ENCODE measurements at regions not wholly inside any gene's neighbourhood (a gene's known extent, or its start where the extent isn't known, plus 50 kb on each side); places are given as distances from the start of the nearest gene placed in this dataset.

DNA sequence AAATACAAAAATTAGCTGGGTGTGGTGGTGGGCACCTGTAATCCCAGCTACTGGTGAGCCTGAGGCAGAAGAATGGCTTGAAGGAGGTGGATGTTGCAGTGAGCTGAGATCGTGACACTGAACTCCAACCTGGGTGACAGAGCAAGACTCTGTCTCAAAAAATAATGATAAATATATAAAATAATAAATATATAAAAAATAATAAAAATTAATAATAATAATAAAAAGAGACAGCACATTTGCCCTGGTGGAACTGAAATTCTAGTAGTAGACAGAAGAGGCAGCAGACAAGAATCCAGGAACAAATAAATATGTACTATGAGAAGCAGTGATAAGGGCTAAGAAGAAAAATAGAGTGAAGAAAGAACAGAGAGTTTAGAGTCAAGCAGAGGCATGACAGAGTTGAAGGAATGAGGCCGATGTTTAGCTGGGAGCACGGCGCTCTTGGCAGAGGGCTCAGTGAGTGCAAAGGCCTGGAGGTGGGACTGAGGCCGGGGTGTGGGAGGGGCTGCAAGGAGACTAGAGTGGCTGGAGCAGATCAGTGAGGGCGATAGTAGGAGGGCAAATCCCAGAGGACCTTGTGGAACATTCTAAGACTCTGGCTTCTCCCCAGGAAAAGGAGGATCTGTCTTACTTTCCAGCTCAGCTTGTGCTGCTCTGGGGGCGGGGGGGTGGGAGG lies 410.3 kb downstream of the MN1 start:
- H3K27ac ChIP-seq: no peak overlapping the region
- TF ChIP-seq POLR2A (IDR thresholded peaks at IDR 0.05) (no peak), POLR2AphosphoS5 (IDR thresholded peaks at IDR 0.05) (no peak)
- peaks cover 0 to 10% (median 3%) of the 10 kb centered on the region in 4 donors for H3K4me1 ChIP-seq
- DNase-seq: peak in 1 of 2 donors; percentile 73
- H3K36me3 ChIP-seq: no peaks in the 10 kb centered on the region
- no peak overlapping the region for H3K4me3 ChIP-seq
- H3K9me3 ChIP-seq: no peaks in the 10 kb centered on the region
- WGBS, 5 donors: 26 to 42% (median 35%) methylated on average over 7 of the region's 7 CpGs
- H3K27me3 ChIP-seq: peaks cover 0 to 13% (median 1%) of the 10 kb centered on the region in 3 donors
- intact Hi-C loops (cut with DNase I; ENCODE audit: low total_unique reads): no loop called here

DNA sequence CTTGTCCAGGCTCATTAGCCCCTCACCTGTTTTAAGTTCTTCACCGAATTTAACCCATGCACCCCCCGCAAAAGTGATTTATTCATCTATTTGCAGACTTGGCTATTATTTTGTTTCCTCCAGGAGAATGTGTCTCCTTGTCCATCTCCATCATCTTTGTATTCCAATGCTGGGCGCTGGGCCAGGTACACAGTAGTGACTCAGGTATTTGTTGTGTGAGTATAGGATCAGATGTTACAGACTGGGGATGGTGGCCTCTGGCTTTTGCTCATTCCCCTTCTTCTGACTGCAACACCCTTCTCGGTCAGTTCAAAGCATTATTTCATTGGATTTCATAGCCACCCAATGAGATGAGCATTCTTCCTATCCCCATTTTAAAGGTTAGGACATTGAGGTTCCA lies 408.2 kb downstream of the MN1 start:
- no peak overlapping the region for H3K4me3 ChIP-seq
- H3K36me3 ChIP-seq: no peaks in the 10 kb centered on the region
- 79 to 88% (median 85%) methylated on average over 4 of the region's 4 CpGs for WGBS, 5 donors
- H3K9me3 ChIP-seq: no peaks in the 10 kb centered on the region
- no peak overlapping the region for H3K27ac ChIP-seq
- peaks cover 0 to 7% (median 0%) of the 10 kb centered on the region in 3 donors for H3K27me3 ChIP-seq
- no peak for DNase-seq
- intact Hi-C loops (cut with DNase I; ENCODE audit: low total_unique reads): no loop called here
- TF ChIP-seq EP300 (IDR thresholded peaks at IDR 0.05) (no peak), POLR2A (IDR thresholded peaks at IDR 0.05) (no peak), POLR2AphosphoS5 (IDR thresholded peaks at IDR 0.05) (no peak)
- TF ChIP-seq, protein P1, sequence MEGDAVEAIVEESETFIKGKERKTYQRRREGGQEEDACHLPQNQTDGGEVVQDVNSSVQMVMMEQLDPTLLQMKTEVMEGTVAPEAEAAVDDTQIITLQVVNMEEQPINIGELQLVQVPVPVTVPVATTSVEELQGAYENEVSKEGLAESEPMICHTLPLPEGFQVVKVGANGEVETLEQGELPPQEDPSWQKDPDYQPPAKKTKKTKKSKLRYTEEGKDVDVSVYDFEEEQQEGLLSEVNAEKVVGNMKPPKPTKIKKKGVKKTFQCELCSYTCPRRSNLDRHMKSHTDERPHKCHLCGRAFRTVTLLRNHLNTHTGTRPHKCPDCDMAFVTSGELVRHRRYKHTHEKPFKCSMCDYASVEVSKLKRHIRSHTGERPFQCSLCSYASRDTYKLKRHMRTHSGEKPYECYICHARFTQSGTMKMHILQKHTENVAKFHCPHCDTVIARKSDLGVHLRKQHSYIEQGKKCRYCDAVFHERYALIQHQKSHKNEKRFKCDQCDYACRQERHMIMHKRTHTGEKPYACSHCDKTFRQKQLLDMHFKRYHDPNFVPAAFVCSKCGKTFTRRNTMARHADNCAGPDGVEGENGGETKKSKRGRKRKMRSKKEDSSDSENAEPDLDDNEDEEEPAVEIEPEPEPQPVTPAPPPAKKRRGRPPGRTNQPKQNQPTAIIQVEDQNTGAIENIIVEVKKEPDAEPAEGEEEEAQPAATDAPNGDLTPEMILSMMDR (IDR thresholded peaks at IDR 0.05): no peak
- H3K4me1 ChIP-seq: peaks cover 0 to 10% (median 3%) of the 10 kb centered on the region in 4 donors

DNA sequence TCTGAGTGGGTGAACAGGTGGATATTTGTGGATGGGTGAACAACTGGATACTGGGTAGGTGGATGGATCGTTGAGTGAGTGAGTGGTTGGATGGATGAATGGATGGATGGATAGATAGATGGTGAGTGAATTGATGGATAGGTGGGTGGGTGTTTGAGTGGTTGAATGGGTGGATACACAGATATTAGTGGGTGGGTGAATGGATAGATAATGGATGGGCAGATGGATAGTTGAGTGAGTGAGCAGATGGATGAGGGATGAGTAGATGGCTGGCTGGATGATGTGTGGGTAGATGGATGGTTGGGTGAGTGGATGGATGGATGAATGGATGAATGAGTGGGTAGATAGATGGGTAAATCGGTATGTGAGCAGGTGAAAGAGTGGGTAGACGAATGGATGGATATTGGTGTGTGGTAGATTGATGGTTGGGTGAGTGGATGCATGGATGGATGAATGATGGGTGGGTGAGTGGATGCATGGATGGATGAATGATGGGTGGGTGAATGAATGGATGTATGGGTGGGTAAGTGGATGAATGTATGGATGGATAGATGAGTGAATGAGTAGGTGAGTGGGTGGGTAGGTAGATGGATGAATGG lies 406.7 kb downstream of the MN1 start:
- Histone ChIP-seq H3K9me3 (no peaks in the 10 kb centered on the region), H3K36me3 (no peaks in the 10 kb centered on the region), H3K27ac (no peak overlapping the region), H3K4me3 (no peak overlapping the region), H3K27me3 (no peaks in the 10 kb centered on the region), H3K4me1 (peaks cover 0 to 17% (median 3%) of the 10 kb centered on the region in 4 donors)
- intact Hi-C loops (cut with DNase I; ENCODE audit: low total_unique reads): no loop called here
- 75 to 91% (median 89%) methylated on average over 3 of the region's 3 CpGs for WGBS, 5 donors
- no peak for TF ChIP-seq POLR2AphosphoS5 (IDR thresholded peaks at IDR 0.05)
- TF ChIP-seq, protein P1 (IDR thresholded peaks at IDR 0.05): no peak
- TF ChIP-seq POLR2A (IDR thresholded peaks at IDR 0.05): no peak
- no peak for TF ChIP-seq EP300 (IDR thresholded peaks at IDR 0.05)
- no peak for DNase-seq

DNA sequence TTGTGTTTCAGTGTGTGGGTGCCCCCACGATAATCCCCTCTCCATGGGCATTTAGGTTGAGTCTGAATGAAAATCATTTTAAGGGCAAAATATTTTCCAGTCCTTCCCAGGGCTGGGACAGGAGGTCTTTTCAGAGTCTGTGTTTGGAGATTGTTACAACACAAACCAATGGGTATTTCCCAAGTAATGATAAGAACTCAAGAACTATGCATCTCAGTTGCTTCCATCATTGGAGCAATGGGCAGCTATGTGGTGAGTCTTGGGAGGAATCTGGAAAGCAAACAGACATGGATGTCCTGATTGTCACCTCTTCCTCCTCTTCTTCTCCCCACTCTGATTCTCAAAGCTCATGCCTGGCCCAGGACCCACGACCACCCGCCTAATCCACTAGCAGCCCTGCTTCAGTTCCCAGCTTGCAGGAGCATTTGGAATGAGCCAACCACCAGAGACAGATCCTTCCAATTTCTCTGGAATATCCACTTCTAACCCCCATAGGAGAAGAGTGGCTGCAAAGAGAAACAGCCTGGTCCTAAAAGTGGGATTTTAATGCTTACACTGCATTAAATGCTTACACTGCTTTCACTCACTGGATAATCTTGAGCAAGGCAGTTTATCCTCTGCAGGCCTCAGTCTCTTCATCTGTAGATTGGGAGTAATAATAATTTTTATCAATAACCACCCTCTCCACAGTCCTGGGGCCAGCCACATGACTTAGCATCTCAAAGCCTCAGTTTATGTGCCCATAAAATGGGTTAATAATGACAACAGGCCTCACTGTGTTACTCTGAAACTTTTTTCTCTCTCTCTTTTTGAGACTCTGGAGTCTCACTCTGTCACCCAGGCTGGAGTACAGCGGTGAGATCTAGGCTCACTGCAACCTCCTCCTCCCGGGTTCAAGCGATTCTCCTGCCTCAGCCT lies 404.3 kb downstream of the MN1 start:
- 76 to 84% (median 83%) methylated on average over 6 of the region's 6 CpGs for WGBS, 5 donors
- Histone ChIP-seq H3K4me3 (no peak overlapping the region), H3K27ac (no peak overlapping the region), H3K9me3 (peaks cover 0 to 1% (median 0%) of the 10 kb centered on the region in 4 donors), H3K36me3 (no peaks in the 10 kb centered on the region), H3K27me3 (peaks cover 0 to 5% (median 0%) of the 10 kb centered on the region in 3 donors), H3K4me1 (peaks cover 0 to 7% (median 0%) of the 10 kb centered on the region in 4 donors)
- intact Hi-C loops (cut with DNase I; ENCODE audit: low total_unique reads): no loop called here
- DNase-seq: no peak
- TF ChIP-seq, protein P1 (IDR thresholded peaks at IDR 0.05): no peak
- TF ChIP-seq EP300 (IDR thresholded peaks at IDR 0.05) (no peak), POLR2A (IDR thresholded peaks at IDR 0.05) (no peak), POLR2AphosphoS5 (IDR thresholded peaks at IDR 0.05) (no peak)

Data from stomach (tissue), 8 donors.